ENCODE measurements at regions not wholly inside any gene's neighbourhood (a gene's known extent, or its start where the extent isn't known, plus 50 kb on each side); places are given as distances from the start of the nearest gene placed in this dataset.

DNA sequence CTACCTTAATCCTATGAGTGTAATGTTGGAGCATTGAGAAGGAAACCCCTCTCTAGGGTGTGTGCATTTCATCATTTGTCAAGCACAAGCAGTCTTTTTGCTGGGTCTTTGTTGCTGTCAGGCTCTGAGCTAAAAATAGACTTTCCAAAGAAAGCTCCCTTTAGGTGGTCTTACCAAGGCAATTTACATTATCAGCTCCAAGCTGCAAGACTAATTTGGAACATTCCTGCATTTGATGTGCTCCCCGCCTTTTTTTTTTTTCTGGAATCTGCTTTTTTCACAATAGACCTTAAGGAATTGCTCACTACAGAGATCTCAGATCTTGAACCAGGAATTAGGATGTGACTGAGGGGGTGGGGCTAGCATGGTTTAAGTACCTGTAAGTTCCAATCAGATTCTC lies 60.6 kb upstream of the STAC start:
- Histone ChIP-seq H3K4me3 (ENCODE audit: low read depth, low read length) (no peak overlapping the region), H3K4me1 (no peaks in the 10 kb centered on the region), H3K27me3 (no peaks in the 10 kb centered on the region), H3K9me3 (no peaks in the 10 kb centered on the region), H3K36me3 (no peaks in the 10 kb centered on the region)
- TF ChIP-seq, protein P1, sequence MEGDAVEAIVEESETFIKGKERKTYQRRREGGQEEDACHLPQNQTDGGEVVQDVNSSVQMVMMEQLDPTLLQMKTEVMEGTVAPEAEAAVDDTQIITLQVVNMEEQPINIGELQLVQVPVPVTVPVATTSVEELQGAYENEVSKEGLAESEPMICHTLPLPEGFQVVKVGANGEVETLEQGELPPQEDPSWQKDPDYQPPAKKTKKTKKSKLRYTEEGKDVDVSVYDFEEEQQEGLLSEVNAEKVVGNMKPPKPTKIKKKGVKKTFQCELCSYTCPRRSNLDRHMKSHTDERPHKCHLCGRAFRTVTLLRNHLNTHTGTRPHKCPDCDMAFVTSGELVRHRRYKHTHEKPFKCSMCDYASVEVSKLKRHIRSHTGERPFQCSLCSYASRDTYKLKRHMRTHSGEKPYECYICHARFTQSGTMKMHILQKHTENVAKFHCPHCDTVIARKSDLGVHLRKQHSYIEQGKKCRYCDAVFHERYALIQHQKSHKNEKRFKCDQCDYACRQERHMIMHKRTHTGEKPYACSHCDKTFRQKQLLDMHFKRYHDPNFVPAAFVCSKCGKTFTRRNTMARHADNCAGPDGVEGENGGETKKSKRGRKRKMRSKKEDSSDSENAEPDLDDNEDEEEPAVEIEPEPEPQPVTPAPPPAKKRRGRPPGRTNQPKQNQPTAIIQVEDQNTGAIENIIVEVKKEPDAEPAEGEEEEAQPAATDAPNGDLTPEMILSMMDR (IDR thresholded peaks at IDR 0.05; ENCODE audit: low read depth, low read length), result no peak
- no peak for DNase-seq
